ENCODE measurements at regions not wholly inside any gene's neighbourhood (a gene's known extent, or its start where the extent isn't known, plus 50 kb on each side); places are given as distances from the start of the nearest gene placed in this dataset.
"Not testable (repeated sequence)": the region's sequence is repeated elsewhere in the genome, so short reads cannot be mapped to it uniquely, and the experiment has no call there.

- H3K27ac ChIP-seq (replicated peaks; ENCODE audit: low read length); H3K18ac ChIP-seq (ENCODE audit: low read length); H3K4ac ChIP-seq (ENCODE audit: low read length); H2AK5ac ChIP-seq (ENCODE audit: low read depth, low read length); H3K36me3 ChIP-seq (replicated peaks in 1 of 2; ENCODE audit: control insufficient read depth in 2 of 2, insufficient read depth in 2 of 2, low read length in 2 of 2); H3K14ac ChIP-seq (ENCODE audit: low read length); H4K91ac ChIP-seq (ENCODE audit: low read depth, low read length, poor library complexity); H2AFZ ChIP-seq (ENCODE audit: low read length); H2BK120ac ChIP-seq (ENCODE audit: low read depth, low read length); DNase-seq (ENCODE audit: low spot score); H2BK5ac ChIP-seq (ENCODE audit: low read length); H2BK15ac ChIP-seq (ENCODE audit: low read length); H3K4me2 ChIP-seq (ENCODE audit: insufficient read depth, low read length, poor library complexity, severe bottlenecking); H3K79me1 ChIP-seq (ENCODE audit: low read depth, low read length); H4K8ac ChIP-seq (ENCODE audit: low read depth, low read length); H2BK12ac ChIP-seq (ENCODE audit: low read length); H3K23ac ChIP-seq (ENCODE audit: low read depth, low read length, poor library complexity); H3K4me1 ChIP-seq (ENCODE audit: control insufficient read depth in 2 of 2, insufficient read depth in 1 of 2, low read depth in 1 of 2, low read length in 2 of 2); H3K9me3 ChIP-seq (replicated peaks in 1 of 2; ENCODE audit: control insufficient read depth in 2 of 2, insufficient read depth in 1 of 2, low read depth in 1 of 2, low read length in 2 of 2); H3K9ac ChIP-seq (ENCODE audit: low read depth, low read length, poor library complexity); H3K4me3 ChIP-seq (ENCODE audit: low read length in 2 of 2): not testable (repeated sequence)
- peaks cover 0 to 11% (median 0%) of the 10 kb centered on the region in 3 experiments for H3K27me3 ChIP-seq (ENCODE audit: control insufficient read depth in 3 of 3, insufficient read depth in 3 of 3, low read depth in 1 of 3, low read length in 3 of 3)
- WGBS, 2 donors (ENCODE audit: extremely low coverage in 2 of 2, insufficient read length in 2 of 2, insufficient replicate concordance in 1 of 2) = no CpG with 5 or more reads among the region's 7 CpGs
These were observed 123.6 kb upstream of the ERRFI1 start for GRCh38 chr1:8149756-8150155.

- H3K79me1 ChIP-seq (ENCODE audit: low read depth, low read length) = no peaks in the 10 kb centered on the region
- H3K23ac ChIP-seq (ENCODE audit: low read depth, low read length, poor library complexity) = no peak overlapping the region
- H3K9ac ChIP-seq (ENCODE audit: low read depth, low read length, poor library complexity) = no peak overlapping the region
- no peak overlapping the region for H2AFZ ChIP-seq (ENCODE audit: low read length)
- no peak for DNase-seq (ENCODE audit: low spot score)
- WGBS, 2 donors (ENCODE audit: extremely low coverage in 2 of 2, insufficient read length in 2 of 2, insufficient replicate concordance in 1 of 2) = no CpG with 5 or more reads among the region's 1 CpG
- H4K8ac ChIP-seq (ENCODE audit: low read depth, low read length) = no peak overlapping the region
- no peak overlapping the region for H3K4me3 ChIP-seq (ENCODE audit: low read length in 2 of 2)
- H3K18ac ChIP-seq (ENCODE audit: low read length) = no peak overlapping the region
- no peaks in the 10 kb centered on the region for H3K9me3 ChIP-seq (replicated peaks in 1 of 2; ENCODE audit: control insufficient read depth in 2 of 2, insufficient read depth in 1 of 2, low read depth in 1 of 2, low read length in 2 of 2)
- no peak overlapping the region for H2BK5ac ChIP-seq (ENCODE audit: low read length)
- H2BK12ac ChIP-seq (ENCODE audit: low read length) = no peak overlapping the region
- H3K4ac ChIP-seq (ENCODE audit: low read length) = no peak overlapping the region
- H2AK5ac ChIP-seq (ENCODE audit: low read depth, low read length) = no peak overlapping the region
- H2BK15ac ChIP-seq (ENCODE audit: low read length) = no peak overlapping the region
- H3K4me1 ChIP-seq (ENCODE audit: control insufficient read depth in 2 of 2, insufficient read depth in 1 of 2, low read depth in 1 of 2, low read length in 2 of 2) = peaks cover 0 to 2% of the 10 kb centered on the region in 2 donors
- H2BK120ac ChIP-seq (ENCODE audit: low read depth, low read length) = no peak overlapping the region
- H3K14ac ChIP-seq (ENCODE audit: low read length) = no peak overlapping the region
- H3K27ac ChIP-seq (replicated peaks; ENCODE audit: low read length) = no peak overlapping the region
- H3K4me2 ChIP-seq (ENCODE audit: insufficient read depth, low read length, poor library complexity, severe bottlenecking) = no peak overlapping the region
- H3K27me3 ChIP-seq (ENCODE audit: control insufficient read depth in 3 of 3, insufficient read depth in 3 of 3, low read depth in 1 of 3, low read length in 3 of 3) = peaks cover 0 to 7% (median 0%) of the 10 kb centered on the region in 3 experiments
- H4K91ac ChIP-seq (ENCODE audit: low read depth, low read length, poor library complexity) = no peak overlapping the region
- H3K36me3 ChIP-seq (replicated peaks in 1 of 2; ENCODE audit: control insufficient read depth in 2 of 2, insufficient read depth in 2 of 2, low read length in 2 of 2) = no peaks in the 10 kb centered on the region
These were observed 121.8 kb upstream of the ERRFI1 start for GRCh38 chr1:8147956-8148355.

GRCh38 chr1:8146257-8146855 lies 120.2 kb upstream of the ERRFI1 start:
- H4K91ac ChIP-seq (ENCODE audit: low read depth, low read length, poor library complexity) = no peak overlapping the region
- peaks cover 0 to 3% (median 0%) of the 10 kb centered on the region in 3 experiments for H3K27me3 ChIP-seq (ENCODE audit: control insufficient read depth in 3 of 3, insufficient read depth in 3 of 3, low read depth in 1 of 3, low read length in 3 of 3)
- H4K8ac ChIP-seq (ENCODE audit: low read depth, low read length) = no peak overlapping the region
- H2BK15ac ChIP-seq (ENCODE audit: low read length) = no peak overlapping the region
- no peak overlapping the region for H2BK120ac ChIP-seq (ENCODE audit: low read depth, low read length)
- no peaks in the 10 kb centered on the region for H3K9me3 ChIP-seq (replicated peaks in 1 of 2; ENCODE audit: control insufficient read depth in 2 of 2, insufficient read depth in 1 of 2, low read depth in 1 of 2, low read length in 2 of 2)
- no peaks in the 10 kb centered on the region for H3K79me1 ChIP-seq (ENCODE audit: low read depth, low read length)
- H3K9ac ChIP-seq (ENCODE audit: low read depth, low read length, poor library complexity) = no peak overlapping the region
- peaks cover 2% of the 10 kb centered on the region in 2 donors for H3K4me1 ChIP-seq (ENCODE audit: control insufficient read depth in 2 of 2, insufficient read depth in 1 of 2, low read depth in 1 of 2, low read length in 2 of 2)
- DNase-seq (ENCODE audit: low spot score) = no peak
- no peak overlapping the region for H2AFZ ChIP-seq (ENCODE audit: low read length)
- no peak overlapping the region for H2BK5ac ChIP-seq (ENCODE audit: low read length)
- no peaks in the 10 kb centered on the region for H3K36me3 ChIP-seq (replicated peaks in 1 of 2; ENCODE audit: control insufficient read depth in 2 of 2, insufficient read depth in 2 of 2, low read length in 2 of 2)
- H3K27ac ChIP-seq (replicated peaks; ENCODE audit: low read length) = no peak overlapping the region
- no peak overlapping the region for H3K14ac ChIP-seq (ENCODE audit: low read length)
- H2AK5ac ChIP-seq (ENCODE audit: low read depth, low read length) = no peak overlapping the region
- no peak overlapping the region for H3K23ac ChIP-seq (ENCODE audit: low read depth, low read length, poor library complexity)
- no peak overlapping the region for H3K4me2 ChIP-seq (ENCODE audit: insufficient read depth, low read length, poor library complexity, severe bottlenecking)
- no peak overlapping the region for H3K18ac ChIP-seq (ENCODE audit: low read length)
- WGBS, 2 donors (ENCODE audit: extremely low coverage in 2 of 2, insufficient read length in 2 of 2, insufficient replicate concordance in 1 of 2) = no CpG with 5 or more reads among the region's 11 CpGs
- H3K4me3 ChIP-seq (ENCODE audit: low read length in 2 of 2) = no peak overlapping the region
- H2BK12ac ChIP-seq (ENCODE audit: low read length) = no peak overlapping the region
- no peak overlapping the region for H3K4ac ChIP-seq (ENCODE audit: low read length)

GRCh38 chr1:8145545-8146202 lies 119.6 kb upstream of the ERRFI1 start:
- no peak overlapping the region for H3K4me2 ChIP-seq (ENCODE audit: insufficient read depth, low read length, poor library complexity, severe bottlenecking)
- no peak overlapping the region for H3K18ac ChIP-seq (ENCODE audit: low read length)
- no peaks in the 10 kb centered on the region for H3K36me3 ChIP-seq (replicated peaks in 1 of 2; ENCODE audit: control insufficient read depth in 2 of 2, insufficient read depth in 2 of 2, low read length in 2 of 2)

More at GRCh38 chr1:8145545-8146202, 119.6 kb upstream of the ERRFI1 start:
- no peak overlapping the region for H2BK15ac ChIP-seq (ENCODE audit: low read length)
- no peak overlapping the region for H3K4me3 ChIP-seq (ENCODE audit: low read length in 2 of 2)
- H3K27ac ChIP-seq (replicated peaks; ENCODE audit: low read length) = no peak overlapping the region
- H2BK120ac ChIP-seq (ENCODE audit: low read depth, low read length) = no peak overlapping the region
- H4K91ac ChIP-seq (ENCODE audit: low read depth, low read length, poor library complexity) = no peak overlapping the region
- H3K14ac ChIP-seq (ENCODE audit: low read length) = no peak overlapping the region
- H3K79me1 ChIP-seq (ENCODE audit: low read depth, low read length) = no peaks in the 10 kb centered on the region
- no peak overlapping the region for H2AFZ ChIP-seq (ENCODE audit: low read length)
- no peaks in the 10 kb centered on the region for H3K9me3 ChIP-seq (replicated peaks in 1 of 2; ENCODE audit: control insufficient read depth in 2 of 2, insufficient read depth in 1 of 2, low read depth in 1 of 2, low read length in 2 of 2)
- H2BK5ac ChIP-seq (ENCODE audit: low read length) = no peak overlapping the region
- H3K9ac ChIP-seq (ENCODE audit: low read depth, low read length, poor library complexity) = no peak overlapping the region
- no peak overlapping the region for H3K4ac ChIP-seq (ENCODE audit: low read length)
- no peak overlapping the region for H4K8ac ChIP-seq (ENCODE audit: low read depth, low read length)
- no peak for DNase-seq (ENCODE audit: low spot score)
- peaks cover 0 to 3% (median 0%) of the 10 kb centered on the region in 3 experiments for H3K27me3 ChIP-seq (ENCODE audit: control insufficient read depth in 3 of 3, insufficient read depth in 3 of 3, low read depth in 1 of 3, low read length in 3 of 3)
- WGBS, 2 donors (ENCODE audit: extremely low coverage in 2 of 2, insufficient read length in 2 of 2, insufficient replicate concordance in 1 of 2) = no CpG with 5 or more reads among the region's 8 CpGs
- no peak overlapping the region for H2AK5ac ChIP-seq (ENCODE audit: low read depth, low read length)
- no peak overlapping the region for H3K23ac ChIP-seq (ENCODE audit: low read depth, low read length, poor library complexity)
- peaks cover 2 to 3% of the 10 kb centered on the region in 2 donors for H3K4me1 ChIP-seq (ENCODE audit: control insufficient read depth in 2 of 2, insufficient read depth in 1 of 2, low read depth in 1 of 2, low read length in 2 of 2)
- no peak overlapping the region for H2BK12ac ChIP-seq (ENCODE audit: low read length)

Measured in neuronal stem cell (in vitro differentiated cells).